Upper lobe of left lung (tissue), 4 donors: ENCODE measurements at regions not wholly inside any gene's neighbourhood (a gene's known extent, or its start where the extent isn't known, plus 50 kb on each side); places are given as distances from the start of the nearest gene placed in this dataset.
A peak's percentile ranks its signal among the peaks of the same experiment; 100 is the strongest.

Source experiments
- EP300 ChIP-seq, 4 donors: sonication (generic); formaldehyde crosslinking; IDR thresholded peaks; one replicate each; pipeline ENCODE4 v1.5.1; 2017; ENCODE audit warnings: antibody characterized with exemption in 4 of 4, control low read depth in 2 of 4
- POLR2A ChIP-seq, 4 donors: fragments of 450-650 bp; IDR thresholded peaks; one replicate each; pipeline ENCODE4 v1.5.1; 2016 to 2017; ENCODE audit warnings: antibody characterized with exemption in 4 of 4, mild to moderate bottlenecking in 2 of 4
- POLR2AphosphoS5 ChIP-seq, 2 donors: sonication (generic); formaldehyde crosslinking; IDR thresholded peaks; one replicate each; pipeline ENCODE4 v1.5.1; 2017; ENCODE audit warnings: antibody characterized with exemption in 2 of 2
- TF ChIP-seq, protein P1 (sequence below), 6 experiments: fragments of 450-650 bp in 4 of 6; fragments of 200-600 bp in 2 of 6; sonication (generic) in 2 of 6; IDR thresholded peaks; one replicate each; pipeline ENCODE4 v1.5.1; 2016 to 2019; ENCODE audit warnings: antibody characterized with exemption in 6 of 6

DNA sequence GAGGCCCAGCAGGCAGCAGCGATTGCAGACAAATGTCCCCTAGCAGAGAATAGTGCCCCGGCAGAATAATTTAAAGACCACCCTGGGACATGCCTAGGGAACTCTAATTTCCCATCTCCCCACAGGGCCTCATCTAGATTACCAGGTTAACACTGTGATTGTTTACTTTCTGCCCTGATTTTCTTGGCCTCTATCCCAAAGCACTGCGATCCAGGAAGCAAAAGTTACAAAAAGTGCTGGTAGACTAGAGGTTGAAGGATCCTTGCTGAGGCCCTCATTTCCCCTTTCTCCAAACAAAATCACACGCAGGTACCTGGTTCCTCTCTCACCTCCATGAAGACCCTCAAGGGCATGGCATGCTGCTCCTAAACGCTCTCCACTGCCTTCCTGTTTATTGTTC lies 229.7 kb downstream of the C1orf94 start:
- TF ChIP-seq, protein P1, sequence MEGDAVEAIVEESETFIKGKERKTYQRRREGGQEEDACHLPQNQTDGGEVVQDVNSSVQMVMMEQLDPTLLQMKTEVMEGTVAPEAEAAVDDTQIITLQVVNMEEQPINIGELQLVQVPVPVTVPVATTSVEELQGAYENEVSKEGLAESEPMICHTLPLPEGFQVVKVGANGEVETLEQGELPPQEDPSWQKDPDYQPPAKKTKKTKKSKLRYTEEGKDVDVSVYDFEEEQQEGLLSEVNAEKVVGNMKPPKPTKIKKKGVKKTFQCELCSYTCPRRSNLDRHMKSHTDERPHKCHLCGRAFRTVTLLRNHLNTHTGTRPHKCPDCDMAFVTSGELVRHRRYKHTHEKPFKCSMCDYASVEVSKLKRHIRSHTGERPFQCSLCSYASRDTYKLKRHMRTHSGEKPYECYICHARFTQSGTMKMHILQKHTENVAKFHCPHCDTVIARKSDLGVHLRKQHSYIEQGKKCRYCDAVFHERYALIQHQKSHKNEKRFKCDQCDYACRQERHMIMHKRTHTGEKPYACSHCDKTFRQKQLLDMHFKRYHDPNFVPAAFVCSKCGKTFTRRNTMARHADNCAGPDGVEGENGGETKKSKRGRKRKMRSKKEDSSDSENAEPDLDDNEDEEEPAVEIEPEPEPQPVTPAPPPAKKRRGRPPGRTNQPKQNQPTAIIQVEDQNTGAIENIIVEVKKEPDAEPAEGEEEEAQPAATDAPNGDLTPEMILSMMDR (IDR thresholded peaks at IDR 0.05) = no peak
- TF ChIP-seq POLR2AphosphoS5 (IDR thresholded peaks at IDR 0.05) (no peak), EP300 (IDR thresholded peaks at IDR 0.05) (peak in 1 of 4 donors; percentile 10), POLR2A (IDR thresholded peaks at IDR 0.05) (no peak)
